ENCODE measurements at regions not wholly inside any gene's neighbourhood (a gene's known extent, or its start where the extent isn't known, plus 50 kb on each side); places are given as distances from the start of the nearest gene placed in this dataset.

DNA sequence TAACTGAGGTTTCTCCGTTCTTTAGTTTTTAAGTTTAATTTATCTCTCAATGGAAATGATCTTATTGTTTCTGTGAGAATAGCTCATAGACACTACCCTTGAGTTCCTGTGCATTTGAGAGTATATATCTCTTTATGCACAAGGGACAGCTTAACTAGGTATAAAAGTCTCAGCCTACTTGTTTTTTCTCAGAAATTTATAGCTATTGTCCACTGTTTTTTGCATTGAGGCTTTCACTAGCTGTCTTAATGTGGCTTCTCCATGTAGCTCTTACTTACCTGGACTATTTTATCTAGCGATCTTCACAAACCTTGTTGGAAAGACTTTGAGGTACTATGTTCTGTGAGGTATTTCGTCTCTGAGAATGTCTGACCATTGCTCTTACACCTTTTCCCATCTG lies 153.9 kb upstream of the RTL1 start:
- no peak overlapping the region for H3K27ac ChIP-seq (ENCODE audit: low read depth, low read length)
- TF ChIP-seq, protein P1, sequence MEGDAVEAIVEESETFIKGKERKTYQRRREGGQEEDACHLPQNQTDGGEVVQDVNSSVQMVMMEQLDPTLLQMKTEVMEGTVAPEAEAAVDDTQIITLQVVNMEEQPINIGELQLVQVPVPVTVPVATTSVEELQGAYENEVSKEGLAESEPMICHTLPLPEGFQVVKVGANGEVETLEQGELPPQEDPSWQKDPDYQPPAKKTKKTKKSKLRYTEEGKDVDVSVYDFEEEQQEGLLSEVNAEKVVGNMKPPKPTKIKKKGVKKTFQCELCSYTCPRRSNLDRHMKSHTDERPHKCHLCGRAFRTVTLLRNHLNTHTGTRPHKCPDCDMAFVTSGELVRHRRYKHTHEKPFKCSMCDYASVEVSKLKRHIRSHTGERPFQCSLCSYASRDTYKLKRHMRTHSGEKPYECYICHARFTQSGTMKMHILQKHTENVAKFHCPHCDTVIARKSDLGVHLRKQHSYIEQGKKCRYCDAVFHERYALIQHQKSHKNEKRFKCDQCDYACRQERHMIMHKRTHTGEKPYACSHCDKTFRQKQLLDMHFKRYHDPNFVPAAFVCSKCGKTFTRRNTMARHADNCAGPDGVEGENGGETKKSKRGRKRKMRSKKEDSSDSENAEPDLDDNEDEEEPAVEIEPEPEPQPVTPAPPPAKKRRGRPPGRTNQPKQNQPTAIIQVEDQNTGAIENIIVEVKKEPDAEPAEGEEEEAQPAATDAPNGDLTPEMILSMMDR (IDR thresholded peaks at IDR 0.05; ENCODE audit: extremely low read depth, low read depth, low read length), result no peak
- peaks cover 23% of the 10 kb centered on the region for H3K4me1 ChIP-seq (ENCODE audit: insufficient read depth, low read length)
- no peak overlapping the region for H3K4me3 ChIP-seq (ENCODE audit: insufficient read depth, low read length)
- peaks cover 70% of the 10 kb centered on the region for H3K36me3 ChIP-seq (ENCODE audit: insufficient read depth, low read length)
- H4K20me1 ChIP-seq (ENCODE audit: insufficient read depth, low read length), result peaks cover 6% of the 10 kb centered on the region
- H3K9me3 ChIP-seq (ENCODE audit: low read depth, low read length), result no peaks in the 10 kb centered on the region
- H3K27me3 ChIP-seq (ENCODE audit: insufficient read depth, low read length), result no peaks in the 10 kb centered on the region
- no peak for DNase-seq (ENCODE audit: insufficient read length, low spot score, missing footprints)
- no peak overlapping the region for H3K4me2 ChIP-seq (ENCODE audit: insufficient read depth, low read length)
- H2AFZ ChIP-seq (ENCODE audit: low read length), result no peak overlapping the region
- H3K79me2 ChIP-seq (ENCODE audit: insufficient read depth, low read length), result peaks cover 5% of the 10 kb centered on the region

DNA sequence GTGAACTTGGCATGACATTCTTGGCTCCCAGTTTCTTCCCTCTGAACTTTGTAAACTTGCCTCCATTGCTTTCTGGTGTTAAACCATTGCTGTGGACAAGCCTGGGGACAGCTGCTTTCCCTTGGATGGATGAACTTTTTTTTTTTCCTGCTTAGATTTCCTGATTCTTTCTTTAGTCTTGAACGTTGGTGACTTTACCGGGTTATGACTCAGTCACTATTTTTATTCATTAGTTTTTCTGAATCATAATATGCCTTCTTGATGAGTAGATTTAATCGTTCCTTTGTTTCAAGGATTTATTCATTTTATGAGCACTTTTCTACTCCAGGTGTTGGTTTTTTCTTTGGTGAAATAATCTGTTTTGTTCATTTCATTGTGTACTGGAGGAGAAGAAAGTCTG lies 155.0 kb upstream of the RTL1 start:
- Histone ChIP-seq H3K27ac (ENCODE audit: low read depth, low read length) (no peak overlapping the region), H3K79me2 (ENCODE audit: insufficient read depth, low read length) (peaks cover 7% of the 10 kb centered on the region), H2AFZ (ENCODE audit: low read length) (no peak overlapping the region), H3K27me3 (ENCODE audit: insufficient read depth, low read length) (no peaks in the 10 kb centered on the region), H3K4me2 (ENCODE audit: insufficient read depth, low read length) (no peak overlapping the region), H4K20me1 (ENCODE audit: insufficient read depth, low read length) (peaks cover 6% of the 10 kb centered on the region), H3K36me3 (ENCODE audit: insufficient read depth, low read length) (peaks cover 75% of the 10 kb centered on the region), H3K9me3 (ENCODE audit: low read depth, low read length) (no peaks in the 10 kb centered on the region), H3K4me3 (ENCODE audit: insufficient read depth, low read length) (no peak overlapping the region), H3K4me1 (ENCODE audit: insufficient read depth, low read length) (peaks cover 23% of the 10 kb centered on the region)
- TF ChIP-seq, protein P1 (IDR thresholded peaks at IDR 0.05; ENCODE audit: extremely low read depth, low read depth, low read length), result no peak
- DNase-seq (ENCODE audit: insufficient read length, low spot score, missing footprints), result peak; percentile 79

DNA sequence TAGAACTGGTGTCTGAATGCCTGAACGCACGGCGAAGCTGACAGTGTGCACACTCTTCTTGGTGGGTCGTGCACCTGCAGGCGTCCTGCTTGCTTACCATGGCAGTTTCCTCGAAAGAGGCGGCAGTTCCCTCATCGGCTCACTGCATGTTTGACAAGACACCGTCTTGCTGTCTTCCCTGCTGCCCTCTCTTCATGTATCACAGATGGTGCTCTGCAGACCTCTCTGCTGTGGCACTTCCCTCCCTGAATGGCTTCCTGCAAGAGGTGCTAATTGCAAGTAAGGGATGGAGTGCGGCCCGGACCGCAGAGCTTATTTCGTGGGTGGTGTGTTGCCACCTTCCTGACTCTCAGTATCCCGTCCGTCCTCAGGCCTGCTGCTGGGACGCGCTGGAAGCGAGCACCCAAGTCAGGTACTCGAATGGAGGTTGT lies 156.7 kb upstream of the RTL1 start:
- Histone ChIP-seq H3K36me3 (ENCODE audit: insufficient read depth, low read length) (peaks cover 73% of the 10 kb centered on the region), H2AFZ (ENCODE audit: low read length) (no peak overlapping the region), H3K4me1 (ENCODE audit: insufficient read depth, low read length) (peaks cover 22% of the 10 kb centered on the region), H3K4me3 (ENCODE audit: insufficient read depth, low read length) (no peak overlapping the region), H3K9me3 (ENCODE audit: low read depth, low read length) (no peaks in the 10 kb centered on the region), H3K27me3 (ENCODE audit: insufficient read depth, low read length) (no peaks in the 10 kb centered on the region), H3K79me2 (ENCODE audit: insufficient read depth, low read length) (peaks cover 12% of the 10 kb centered on the region), H3K4me2 (ENCODE audit: insufficient read depth, low read length) (no peak overlapping the region), H3K27ac (ENCODE audit: low read depth, low read length) (no peak overlapping the region), H4K20me1 (ENCODE audit: insufficient read depth, low read length) (peaks cover 9% of the 10 kb centered on the region)
- no peak for DNase-seq (ENCODE audit: insufficient read length, low spot score, missing footprints)
- TF ChIP-seq, protein P1 (IDR thresholded peaks at IDR 0.05; ENCODE audit: extremely low read depth, low read depth, low read length), result no peak

DNA sequence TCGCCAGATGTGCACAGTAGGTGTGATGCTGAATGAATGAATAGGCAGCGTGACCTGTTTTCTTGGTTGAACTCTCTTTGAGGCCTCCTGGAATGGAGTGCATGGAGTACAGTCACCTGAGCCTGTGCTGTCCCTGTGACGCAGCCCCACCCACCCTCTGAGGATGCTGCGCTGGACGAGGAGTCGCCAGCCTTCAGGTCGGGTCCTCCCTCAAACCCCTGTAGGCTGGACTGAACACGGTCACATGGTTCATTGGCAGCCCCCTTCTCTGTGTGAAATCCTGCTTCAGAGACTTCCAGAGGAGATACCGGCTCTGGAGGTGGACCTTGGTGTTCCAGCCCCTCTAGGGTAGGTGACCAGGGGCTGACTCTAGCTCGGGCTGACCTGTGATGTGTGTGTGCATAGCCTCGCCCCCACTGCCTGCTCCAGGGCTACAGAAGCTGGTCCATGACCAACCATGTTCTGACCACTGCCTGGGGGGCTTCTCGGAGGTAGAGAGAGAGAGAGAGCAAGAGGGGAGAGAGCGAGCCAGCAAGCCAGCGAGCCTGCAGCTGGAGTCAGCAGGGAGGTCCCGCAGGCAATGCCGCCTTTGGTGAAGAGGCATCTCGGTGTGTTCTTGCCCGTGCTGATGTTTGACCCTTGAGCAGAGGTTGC lies 158.0 kb upstream of the RTL1 start:
- Histone ChIP-seq H3K4me1 (ENCODE audit: insufficient read depth, low read length) (peaks cover 10% of the 10 kb centered on the region), H4K20me1 (ENCODE audit: insufficient read depth, low read length) (peaks cover 13% of the 10 kb centered on the region), H3K9me3 (ENCODE audit: low read depth, low read length) (no peaks in the 10 kb centered on the region), H3K4me3 (ENCODE audit: insufficient read depth, low read length) (no peak overlapping the region), H2AFZ (ENCODE audit: low read length) (no peak overlapping the region), H3K36me3 (ENCODE audit: insufficient read depth, low read length) (peaks cover 62% of the 10 kb centered on the region), H3K4me2 (ENCODE audit: insufficient read depth, low read length) (no peak overlapping the region), H3K27me3 (ENCODE audit: insufficient read depth, low read length) (no peaks in the 10 kb centered on the region), H3K79me2 (ENCODE audit: insufficient read depth, low read length) (peaks cover 12% of the 10 kb centered on the region), H3K27ac (ENCODE audit: low read depth, low read length) (no peak overlapping the region)
- TF ChIP-seq, protein P1 (IDR thresholded peaks at IDR 0.05; ENCODE audit: extremely low read depth, low read depth, low read length), result no peak
- DNase-seq (ENCODE audit: insufficient read length, low spot score, missing footprints), result peak; percentile 74
